Panc1 (cell line): ENCODE measurements at regions not wholly inside any gene's neighbourhood (a gene's known extent, or its start where the extent isn't known, plus 50 kb on each side); places are given as distances from the start of the nearest gene placed in this dataset.

Experiments used
- POLR2AphosphoS5 ChIP-seq: IDR thresholded peaks from 2 replicates; pipeline ENCODE4 v1.6.1; 2012; ENCODE audit warnings: mild to moderate bottlenecking, low read depth, low read length, moderate library complexity
- SIN3A ChIP-seq: IDR thresholded peaks from 2 replicates; pipeline ENCODE4 v1.6.1; 2012; ENCODE audit warnings: low read depth, mild to moderate bottlenecking, low read length, moderate library complexity, borderline replicate concordance; ENCODE audit not compliant: insufficient read depth
- TF ChIP-seq, protein P1 (sequence below): fragments of 450-650 bp; IDR thresholded peaks from 2 replicates; pipeline ENCODE4 v1.5.1; 2017; ENCODE audit warnings: mild to moderate bottlenecking

DNA sequence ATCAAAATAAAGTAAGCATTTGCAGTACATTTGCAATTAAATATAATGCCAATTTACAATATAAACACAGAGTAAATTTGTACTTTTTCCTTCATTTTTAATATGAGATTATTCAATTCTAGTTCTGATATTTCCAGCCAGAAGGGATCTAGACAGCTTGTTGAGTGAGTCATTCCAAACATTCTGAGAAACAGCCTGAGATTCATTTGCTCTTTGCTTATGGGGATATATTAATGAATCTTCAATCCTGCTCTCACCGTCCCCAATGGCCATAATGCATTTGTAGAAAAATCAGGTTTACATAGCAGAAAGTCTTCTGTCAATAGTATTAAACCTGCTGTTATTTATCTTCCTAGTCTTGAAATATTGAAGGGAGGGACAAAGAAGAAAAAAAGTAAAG lies 554.2 kb downstream of the TUSC7 start:
- TF ChIP-seq, protein P1, sequence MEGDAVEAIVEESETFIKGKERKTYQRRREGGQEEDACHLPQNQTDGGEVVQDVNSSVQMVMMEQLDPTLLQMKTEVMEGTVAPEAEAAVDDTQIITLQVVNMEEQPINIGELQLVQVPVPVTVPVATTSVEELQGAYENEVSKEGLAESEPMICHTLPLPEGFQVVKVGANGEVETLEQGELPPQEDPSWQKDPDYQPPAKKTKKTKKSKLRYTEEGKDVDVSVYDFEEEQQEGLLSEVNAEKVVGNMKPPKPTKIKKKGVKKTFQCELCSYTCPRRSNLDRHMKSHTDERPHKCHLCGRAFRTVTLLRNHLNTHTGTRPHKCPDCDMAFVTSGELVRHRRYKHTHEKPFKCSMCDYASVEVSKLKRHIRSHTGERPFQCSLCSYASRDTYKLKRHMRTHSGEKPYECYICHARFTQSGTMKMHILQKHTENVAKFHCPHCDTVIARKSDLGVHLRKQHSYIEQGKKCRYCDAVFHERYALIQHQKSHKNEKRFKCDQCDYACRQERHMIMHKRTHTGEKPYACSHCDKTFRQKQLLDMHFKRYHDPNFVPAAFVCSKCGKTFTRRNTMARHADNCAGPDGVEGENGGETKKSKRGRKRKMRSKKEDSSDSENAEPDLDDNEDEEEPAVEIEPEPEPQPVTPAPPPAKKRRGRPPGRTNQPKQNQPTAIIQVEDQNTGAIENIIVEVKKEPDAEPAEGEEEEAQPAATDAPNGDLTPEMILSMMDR: no peak
- TF ChIP-seq SIN3A (no peak), POLR2AphosphoS5 (no peak)
